ENCODE measurements at regions not wholly inside any gene's neighbourhood (a gene's known extent, or its start where the extent isn't known, plus 50 kb on each side); places are given as distances from the start of the nearest gene placed in this dataset.

- TF ChIP-seq CTCF (IDR thresholded peaks at IDR 0.05; ENCODE audit: low read length) (no peak), EZH2 (optimal IDR thresholded peaks at IDR 0.05; ENCODE audit: low read depth, low read length) (no peak), EZH2phosphoT487 (IDR thresholded peaks at IDR 0.05; ENCODE audit: low read length) (no peak)
Measured at GRCh38 chr3:117507958-117508357, 798.4 kb downstream of the TUSC7 start.

Data from MM.1S (cell line).